Limb (tissue), 2 donors: ENCODE measurements at regions not wholly inside any gene's neighbourhood (a gene's known extent, or its start where the extent isn't known, plus 50 kb on each side); places are given as distances from the start of the nearest gene placed in this dataset.

ENCODE experiments used
- DNase-seq, 2 donors: peaks; one replicate each; pipeline ENCODE4 v3.0.0-alpha.2; 2016; ENCODE audit errors: extremely low spot score in 2 of 2

DNA sequence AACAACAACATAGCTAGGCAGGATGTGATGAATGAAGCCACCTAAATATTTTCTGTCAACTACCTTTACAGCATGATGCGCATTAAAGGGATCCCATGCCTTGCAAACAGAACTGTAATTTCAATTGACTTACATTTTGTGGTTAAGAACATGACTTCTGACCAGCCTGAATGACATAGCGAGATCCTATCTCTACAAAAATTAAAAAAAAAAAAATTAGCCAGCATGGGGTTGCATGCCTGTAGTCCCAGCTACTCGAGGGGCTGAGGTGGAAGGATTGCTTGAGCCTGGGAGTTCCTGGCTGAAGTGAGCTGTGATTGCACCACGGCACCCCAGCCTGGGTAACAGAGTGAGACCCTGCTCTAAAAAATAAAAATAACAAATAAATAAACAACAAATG, 680.6 kb downstream of the IQCM start:
- no peak for DNase-seq

- no peak for DNase-seq
Measured at GRCh38 chr4:149121023-149121404, 678.8 kb upstream of the NR3C2 start.

DNA sequence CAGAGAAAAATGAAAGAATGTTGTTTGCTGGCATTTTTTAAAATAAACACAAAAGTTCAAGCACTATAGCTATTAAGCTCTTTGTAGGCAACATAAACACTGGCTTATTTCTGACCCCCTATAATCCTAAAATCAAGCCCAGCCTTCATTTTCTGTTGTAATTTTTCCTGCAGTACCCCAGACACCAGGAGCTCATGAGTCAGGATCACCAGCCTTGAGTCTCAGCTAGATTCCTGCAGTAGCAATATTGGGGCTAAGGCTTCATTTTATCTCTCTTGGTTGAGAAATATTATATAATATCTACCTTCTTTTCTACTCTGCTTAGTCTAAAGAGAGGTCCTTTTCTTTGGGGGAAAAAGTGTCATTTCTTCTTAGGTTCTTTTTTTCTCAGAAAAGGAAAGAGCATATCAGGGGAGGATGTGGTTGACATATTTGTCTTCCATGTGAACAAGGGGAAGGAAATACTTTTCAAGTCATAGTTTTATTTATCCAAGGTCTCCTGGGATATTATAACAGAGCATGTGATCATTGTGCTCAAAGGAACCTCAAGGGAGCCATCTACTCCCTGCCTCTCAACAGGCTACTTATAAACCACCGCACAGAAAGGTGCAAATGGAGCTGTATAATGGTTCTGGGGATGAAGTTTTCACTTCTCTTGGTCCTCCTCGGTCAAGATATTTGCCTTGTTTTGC, 678.3 kb upstream of the NR3C2 start:
- no peak for DNase-seq

- no peak for DNase-seq
Measured at GRCh38 chr4:149116806-149117205, 674.6 kb upstream of the NR3C2 start.

DNA sequence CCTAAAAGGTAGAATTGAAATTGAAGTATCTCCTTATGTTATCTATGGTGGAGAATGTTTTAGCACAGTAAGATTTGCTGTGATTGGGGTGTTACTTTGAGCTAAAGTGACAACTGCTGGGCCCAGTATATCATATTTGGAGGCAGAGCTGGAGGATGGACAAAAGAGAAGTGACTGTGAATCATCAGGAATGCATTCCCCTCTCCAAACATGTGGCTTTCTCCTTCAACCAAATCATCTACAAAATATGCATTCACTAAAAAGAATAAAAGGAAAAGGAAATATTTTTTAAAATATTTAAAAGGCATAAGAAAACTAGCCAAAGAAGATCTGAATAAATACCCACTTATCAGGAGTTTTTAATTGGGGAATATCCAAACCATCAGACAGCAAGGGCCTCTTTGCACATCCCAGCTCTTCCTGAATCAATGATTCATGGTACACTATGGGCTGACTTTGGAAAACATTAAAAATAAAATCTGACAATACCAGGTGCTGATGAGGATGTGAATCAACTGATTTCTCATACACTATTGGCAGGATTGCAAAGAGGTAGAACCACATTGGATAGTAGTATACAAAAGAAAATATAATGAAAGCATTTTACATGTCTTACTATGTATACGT, 671.7 kb upstream of the NR3C2 start:
- peak in 1 of 2 donors; percentile 33 for DNase-seq

DNA sequence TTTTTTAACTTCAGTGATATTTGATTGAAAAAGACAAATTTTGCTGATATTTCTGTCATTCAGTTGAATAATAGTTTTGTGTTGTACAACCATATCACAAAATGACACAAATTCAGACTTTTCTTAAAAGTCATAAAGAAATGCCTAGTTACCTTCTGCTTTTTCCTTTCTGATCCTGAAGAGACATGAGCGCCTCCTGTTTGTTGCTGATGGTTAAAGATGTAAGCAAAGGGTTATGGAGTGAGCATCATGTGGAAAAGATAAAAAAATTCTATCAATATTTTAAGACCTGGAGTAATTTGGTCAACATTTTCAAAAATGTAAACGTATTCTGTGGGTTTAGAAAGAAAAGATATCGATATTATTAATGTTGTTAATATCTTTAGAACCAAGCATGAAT, 669.9 kb upstream of the NR3C2 start:
- no peak for DNase-seq

DNA sequence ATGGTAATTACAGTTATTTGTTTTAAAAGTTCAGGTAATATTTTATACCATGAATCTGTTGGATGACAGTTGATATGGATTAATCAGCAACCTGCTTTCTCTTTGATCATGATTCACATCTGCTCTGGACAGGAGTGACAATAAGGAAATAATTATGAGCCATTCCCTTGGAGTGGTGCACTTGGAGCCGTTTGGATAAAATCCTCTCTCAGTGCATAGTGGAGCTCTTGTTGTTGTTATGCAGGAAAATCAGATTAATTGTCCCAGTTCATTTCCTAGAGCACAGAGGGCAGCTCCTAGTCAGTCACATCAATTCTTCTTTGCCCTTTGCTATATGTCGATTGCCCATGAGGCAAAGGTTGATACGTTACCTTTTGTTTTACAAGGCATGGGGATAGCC, 668.3 kb upstream of the NR3C2 start:
- no peak for DNase-seq

GRCh38 chr4:149108626-149109025, 666.4 kb upstream of the NR3C2 start:
- DNase-seq = no peak

DNA sequence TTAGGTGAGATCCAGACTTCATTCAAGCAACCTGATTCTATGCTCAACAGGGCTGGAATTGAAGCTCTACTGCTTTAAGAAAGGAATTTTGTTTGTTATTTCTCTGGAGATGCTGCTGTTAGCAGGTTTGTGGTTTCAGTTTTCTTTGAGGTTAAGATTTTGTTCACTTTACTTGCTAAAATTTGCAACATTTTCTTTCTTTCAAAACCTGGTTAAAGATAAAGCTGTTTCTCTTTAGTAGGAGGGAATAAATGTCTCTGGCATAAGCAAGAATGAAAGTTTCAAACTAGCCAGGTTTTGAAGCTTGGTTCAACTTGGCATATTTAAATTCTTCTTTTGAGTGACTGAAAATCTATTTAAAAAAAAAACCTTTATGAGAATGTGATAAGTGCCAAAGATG, 660.6 kb upstream of the NR3C2 start:
- no peak for DNase-seq

DNA sequence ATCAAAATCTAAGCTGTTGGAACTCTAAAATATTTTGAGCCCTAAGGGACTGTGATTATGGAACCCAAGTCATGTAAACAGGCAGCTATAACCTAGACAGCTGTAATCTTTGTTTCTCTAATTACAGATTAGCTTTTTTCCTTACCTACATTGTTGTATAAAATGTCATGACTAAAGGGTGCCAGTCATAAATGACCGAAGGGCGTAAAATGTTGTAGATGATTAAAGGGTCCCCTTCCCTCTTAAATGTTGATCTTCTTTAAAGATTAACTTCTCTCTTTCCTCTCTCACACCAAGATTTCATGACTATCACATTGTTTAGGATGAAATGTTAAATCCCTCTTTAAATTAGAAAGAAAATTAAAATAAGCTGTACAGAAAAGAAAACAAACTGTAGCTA, 659.4 kb upstream of the NR3C2 start:
- DNase-seq = no peak

GRCh38 chr4:149095811-149096210, 653.6 kb upstream of the NR3C2 start:
- no peak for DNase-seq

- DNase-seq = no peak
Measured at GRCh38 chr4:149095001-149095400, 652.8 kb upstream of the NR3C2 start.

DNA sequence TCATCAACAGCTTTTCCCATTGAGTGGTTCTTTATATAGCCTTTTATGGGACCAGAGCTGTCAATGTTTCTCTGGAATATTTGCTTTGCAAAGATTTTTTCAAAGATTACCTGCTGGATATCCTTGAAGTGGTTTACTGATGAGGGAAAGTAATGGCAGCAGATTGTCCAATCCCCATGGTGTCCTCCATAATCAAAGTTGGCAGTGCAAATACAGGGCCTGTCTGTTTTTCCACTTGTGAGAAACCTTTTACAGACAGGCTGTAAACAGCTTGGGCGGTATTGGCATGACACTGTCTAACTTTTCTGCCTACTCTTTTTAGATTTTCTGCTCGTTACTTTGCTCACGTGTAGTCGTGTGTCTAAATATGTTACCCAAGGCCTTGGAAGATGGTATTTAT, 641.9 kb upstream of the NR3C2 start:
- DNase-seq = no peak

DNA sequence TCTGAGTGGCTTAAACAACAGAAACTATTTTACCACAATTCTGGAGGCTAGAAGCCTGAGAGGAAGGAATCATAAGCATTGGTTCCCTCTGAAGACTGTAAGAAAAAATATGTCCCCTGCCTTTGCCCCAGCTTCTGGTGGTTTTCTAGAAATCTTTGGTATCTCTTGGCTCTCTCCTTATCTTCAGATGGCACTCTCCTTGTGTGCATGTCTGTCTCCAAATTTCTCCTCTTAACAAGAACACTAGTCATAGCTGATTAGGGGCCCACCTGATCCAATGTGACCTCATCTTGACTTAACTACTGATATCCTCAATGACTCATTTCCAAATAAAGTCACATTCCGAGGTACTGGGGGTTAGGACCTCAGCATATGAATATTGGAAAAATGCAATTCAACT, 635.0 kb upstream of the NR3C2 start:
- DNase-seq = no peak

DNA sequence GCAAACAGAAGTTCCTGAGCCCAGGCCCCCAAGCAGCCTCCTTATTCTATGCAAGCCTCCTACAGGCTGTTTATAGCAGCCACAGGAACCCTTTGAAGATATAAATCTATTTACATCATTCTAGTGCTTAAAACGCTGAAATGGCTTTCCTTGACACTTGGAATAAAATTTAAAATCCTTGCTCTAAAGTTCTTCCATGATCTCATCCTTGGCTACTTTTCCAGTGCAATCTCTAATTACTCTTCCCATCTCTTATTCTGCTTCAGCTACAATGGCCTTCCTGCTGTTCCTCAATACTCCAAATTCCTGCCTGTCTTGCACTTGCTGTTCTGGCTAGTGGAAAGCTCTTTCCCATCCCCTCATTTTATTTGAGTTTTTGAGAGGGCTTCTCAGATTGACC, 634.2 kb upstream of the NR3C2 start:
- no peak for DNase-seq

GRCh38 chr4:149072384-149072783, 630.2 kb upstream of the NR3C2 start:
- no peak for DNase-seq

- DNase-seq = no peak
Measured at GRCh38 chr4:149065753-149066152, 623.5 kb upstream of the NR3C2 start.

- no peak for DNase-seq
Measured at GRCh38 chr4:149062997-149063396, 620.8 kb upstream of the NR3C2 start.

DNA sequence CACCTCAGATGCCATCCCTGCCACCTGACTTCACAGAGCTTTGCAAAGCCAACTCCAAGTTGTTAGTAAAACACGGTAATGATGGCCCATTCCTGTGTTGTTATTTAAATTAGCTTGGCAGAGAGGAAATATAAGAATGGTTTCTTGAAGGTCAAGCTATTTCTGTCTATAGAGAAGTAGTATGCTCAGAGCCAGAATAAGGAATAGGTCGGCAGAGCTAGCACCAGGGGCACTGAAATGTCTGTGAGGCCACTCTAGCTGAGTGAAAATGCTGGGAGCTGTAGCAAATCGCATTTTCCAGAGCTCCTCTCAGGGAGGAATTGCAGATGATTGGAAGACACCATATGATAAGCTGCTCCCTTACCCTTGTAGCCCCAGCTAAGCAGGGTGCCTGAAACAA, 615.4 kb upstream of the NR3C2 start:
- no peak for DNase-seq

GRCh38 chr4:149056615-149057014, 614.4 kb upstream of the NR3C2 start:
- peak in 1 of 2 donors; percentile 25 for DNase-seq

GRCh38 chr4:149055624-149056023, 613.4 kb upstream of the NR3C2 start:
- peak in 1 of 2 donors; percentile 51 for DNase-seq

GRCh38 chr4:149050840-149051239, 608.6 kb upstream of the NR3C2 start:
- no peak for DNase-seq

- DNase-seq = no peak
Measured at GRCh38 chr4:149048451-149049143, 606.4 kb upstream of the NR3C2 start.
